Ishikawa (cell line): ENCODE measurements at regions not wholly inside any gene's neighbourhood (a gene's known extent, or its start where the extent isn't known, plus 50 kb on each side); places are given as distances from the start of the nearest gene placed in this dataset.

Experiments used
- CEBPB ChIP-seq: IDR thresholded peaks from 2 replicates; pipeline ENCODE4 v1.6.1; 2012
- CREB1 ChIP-seq: IDR thresholded peaks from 2 replicates; pipeline ENCODE4 v1.6.1; 2012; ENCODE audit warnings: low read depth
- EGR1 ChIP-seq: IDR thresholded peaks from 2 replicates; pipeline ENCODE4 v1.6.1; 2012
- EP300 ChIP-seq: IDR thresholded peaks from 2 replicates; pipeline ENCODE4 v1.6.1; 2012; ENCODE audit warnings: borderline replicate concordance
- FOXM1 ChIP-seq: IDR thresholded peaks from 2 replicates; pipeline ENCODE4 v1.6.1; 2012; ENCODE audit warnings: low read depth, borderline replicate concordance
- MAX ChIP-seq: IDR thresholded peaks from 2 replicates; pipeline ENCODE4 v1.6.1; 2012
- NFIC ChIP-seq: IDR thresholded peaks from 2 replicates; pipeline ENCODE4 v1.6.1; 2012
- RAD21 ChIP-seq: IDR thresholded peaks from 2 replicates; pipeline ENCODE4 v1.6.1; 2012; ENCODE audit warnings: low read depth
- REST ChIP-seq: IDR thresholded peaks from 2 replicates; pipeline ENCODE4 v1.6.1; 2012; ENCODE audit warnings: low read depth, mild to moderate bottlenecking
- TAF1 ChIP-seq: IDR thresholded peaks from 2 replicates; pipeline ENCODE4 v1.6.1; 2012; ENCODE audit warnings: low read depth, mild to moderate bottlenecking
- TCF12 ChIP-seq: IDR thresholded peaks from 2 replicates; pipeline ENCODE4 v1.6.1; 2012; ENCODE audit warnings: low read depth
- TEAD4 ChIP-seq: IDR thresholded peaks from 2 replicates; pipeline ENCODE4 v1.6.1; 2012
- USF1 ChIP-seq: IDR thresholded peaks from 2 replicates; pipeline ENCODE4 v1.6.1; 2012
- YY1 ChIP-seq: IDR thresholded peaks from 2 replicates; pipeline ENCODE4 v1.6.1; 2012; ENCODE audit warnings: low read depth
- ZBTB7A ChIP-seq: IDR thresholded peaks from 2 replicates; pipeline ENCODE4 v1.6.1; 2012; ENCODE audit warnings: low read depth

GRCh38 chr10:3622427-3622826, 162.6 kb downstream of the KLF6 start:
- TF ChIP-seq EGR1 (no peak), REST (no peak), USF1 (no peak), TAF1 (no peak), EP300 (no peak), NFIC (no peak), TCF12 (no peak), FOXM1 (no peak), TEAD4 (no peak), YY1 (no peak), CEBPB (no peak), CREB1 (no peak), RAD21 (no peak), ZBTB7A (no peak), MAX (no peak)

GRCh38 chr10:3620818-3621217, 164.2 kb downstream of the KLF6 start:
- TF ChIP-seq MAX = no peak
- TF ChIP-seq REST = no peak
- no peak for TF ChIP-seq YY1
- no peak for TF ChIP-seq CEBPB

GRCh38 chr10:3619241-3619640, 165.8 kb downstream of the KLF6 start:
- TF ChIP-seq CREB1 (no peak), MAX (no peak), RAD21 (no peak), USF1 (no peak), REST (no peak), TEAD4 (no peak), CEBPB (no peak)

- no peak for TF ChIP-seq EP300
- TF ChIP-seq NFIC = no peak
- TF ChIP-seq TEAD4 = no peak
- TF ChIP-seq MAX = no peak
- no peak for TF ChIP-seq REST
- no peak for TF ChIP-seq YY1
- no peak for TF ChIP-seq FOXM1
- no peak for TF ChIP-seq TAF1
- TF ChIP-seq TCF12 = no peak
- no peak for TF ChIP-seq CREB1
- TF ChIP-seq EGR1 = no peak
- TF ChIP-seq ZBTB7A = no peak
- TF ChIP-seq RAD21 = no peak
- no peak for TF ChIP-seq USF1
- no peak for TF ChIP-seq CEBPB
Observed at GRCh38 chr10:3616880-3617279, 168.1 kb downstream of the KLF6 start.
